ENCODE measurements at regions not wholly inside any gene's neighbourhood (a gene's known extent, or its start where the extent isn't known, plus 50 kb on each side); places are given as distances from the start of the nearest gene placed in this dataset.

DNA sequence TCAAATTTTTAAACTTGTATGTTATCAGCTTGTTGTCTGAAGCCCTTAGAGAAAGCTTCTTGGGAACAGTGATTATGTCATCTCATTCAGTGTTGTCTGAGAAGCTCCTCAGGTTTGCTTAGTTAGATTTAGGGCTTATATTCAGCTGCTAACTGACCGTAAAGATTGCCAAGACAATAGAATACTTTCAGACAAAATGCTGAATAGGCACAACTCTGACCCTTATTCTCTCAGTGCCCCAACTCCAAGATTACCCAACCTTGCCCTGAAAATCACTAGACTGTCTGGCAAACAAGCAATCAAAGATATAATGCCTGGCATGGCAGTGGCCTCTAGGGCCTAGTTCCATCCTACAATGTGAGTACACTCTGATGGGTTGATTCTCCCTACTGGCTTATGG is 950.5 kb upstream of the HS3ST1 start:
- TF ChIP-seq EP300 (IDR thresholded peaks at IDR 0.05) = no peak
- no peak for TF ChIP-seq CTCF (IDR thresholded peaks at IDR 0.05)

Measured in tibial nerve (tissue), 4 donors.